ENCODE measurements at regions not wholly inside any gene's neighbourhood (a gene's known extent, or its start where the extent isn't known, plus 50 kb on each side); places are given as distances from the start of the nearest gene placed in this dataset.
"Not testable (repeated sequence)": the region's sequence is repeated elsewhere in the genome, so short reads cannot be mapped to it uniquely, and the experiment has no call there.

DNA sequence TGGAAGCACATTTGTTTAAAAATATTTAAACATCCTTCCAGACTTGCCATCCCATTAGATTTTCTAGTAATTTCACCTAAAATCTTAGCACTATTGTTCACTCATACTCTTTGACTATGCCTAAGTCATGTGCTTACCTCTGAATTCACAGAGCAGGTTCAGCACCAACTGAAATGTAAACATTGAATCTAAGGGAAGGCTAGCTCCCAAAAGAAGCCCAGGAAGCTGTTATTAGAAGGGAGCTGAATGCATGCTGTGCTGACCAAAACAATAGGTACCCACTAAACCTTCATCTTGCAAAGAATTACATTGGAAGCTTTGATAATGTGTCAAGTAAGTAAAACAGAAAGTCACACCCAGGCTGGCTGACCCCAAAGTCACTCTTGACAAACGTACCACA lies 571.3 kb downstream of the GABRG2 start:
- no peak for DNase-seq

DNA sequence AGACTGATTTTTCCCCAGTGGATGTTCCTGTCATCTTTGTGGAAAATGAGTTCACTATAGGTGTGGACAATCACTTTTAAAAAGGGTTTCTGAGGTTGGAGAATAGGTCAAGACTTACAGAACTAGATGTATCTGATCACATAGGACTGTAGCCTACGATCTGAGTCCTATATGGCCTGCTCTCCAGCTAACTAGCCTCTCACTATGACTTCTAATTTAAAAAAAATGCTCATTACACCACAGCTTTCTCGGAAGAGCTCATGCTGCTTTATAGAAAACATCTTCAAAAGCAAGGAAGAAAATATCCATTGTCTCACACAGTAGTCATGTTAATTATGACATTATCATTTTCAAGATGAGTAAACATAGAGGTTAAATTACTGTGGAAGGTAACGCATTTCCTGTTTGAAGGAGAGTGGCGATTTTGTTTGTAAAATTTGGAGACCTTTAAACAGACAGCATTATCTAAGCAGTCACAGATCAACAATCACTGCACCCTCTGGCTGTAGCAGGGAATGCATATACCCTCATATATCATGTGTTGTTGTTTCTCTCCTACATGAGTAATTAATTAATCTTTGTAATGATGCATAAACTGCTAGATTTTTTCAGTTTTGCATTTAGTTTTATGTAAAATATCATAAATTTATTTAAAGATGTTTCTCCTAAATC lies 573.7 kb downstream of the GABRG2 start:
- no peak for DNase-seq

DNA sequence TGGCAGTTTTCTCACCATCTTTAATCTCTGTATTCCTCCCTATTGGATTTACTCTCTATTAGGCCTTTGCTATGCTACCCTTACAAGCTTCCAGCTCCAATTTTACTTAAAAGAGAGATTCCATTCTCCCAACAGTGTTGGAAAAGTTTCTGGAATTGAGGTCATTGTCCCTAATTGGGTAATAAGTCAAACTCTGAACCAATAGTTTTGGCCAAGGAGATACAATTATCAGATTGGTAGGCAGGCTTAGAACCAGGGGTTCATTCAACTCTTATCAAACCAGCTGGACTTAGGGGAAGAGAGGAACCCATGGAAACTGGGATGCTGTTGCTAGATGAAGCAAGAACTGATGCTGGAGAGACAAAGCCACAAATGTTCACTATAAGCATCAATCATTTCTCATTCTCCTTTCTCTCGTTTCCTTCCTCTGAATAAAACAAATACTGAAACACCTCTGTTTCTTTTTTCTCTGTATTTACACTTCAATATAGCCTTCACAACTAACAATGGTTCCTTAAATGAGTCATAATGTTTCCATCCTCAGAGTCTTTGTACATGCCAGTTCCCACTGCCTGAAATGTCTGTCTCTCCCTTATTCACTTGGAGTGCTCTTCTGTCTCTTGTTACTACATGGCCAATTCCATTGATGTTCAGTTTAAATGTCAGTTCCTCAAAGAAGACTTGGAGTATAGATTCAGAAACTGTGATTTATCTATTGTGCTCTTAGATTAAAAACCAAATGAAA lies 587.3 kb downstream of the GABRG2 start:
- DNase-seq, result no peak

DNA sequence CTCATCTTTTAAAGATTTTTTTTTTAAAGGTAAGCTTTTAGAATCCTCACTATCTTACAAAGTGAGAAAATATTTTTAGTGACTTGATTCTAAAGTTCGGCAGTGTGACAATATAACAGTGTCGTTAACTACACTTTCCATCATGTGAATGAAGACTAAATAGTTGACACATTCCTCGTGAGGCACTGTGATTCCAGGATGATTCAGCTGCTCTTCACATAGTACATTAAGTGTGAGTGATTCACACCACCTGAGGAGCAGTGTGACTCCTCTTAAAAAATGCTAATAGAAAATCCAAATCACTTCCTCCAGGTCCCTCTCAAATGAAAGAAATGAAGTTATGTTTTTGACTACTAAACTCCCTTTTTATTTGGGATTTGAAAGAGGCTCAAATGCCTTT lies 589.5 kb downstream of the GABRG2 start:
- DNase-seq, result no peak

DNA sequence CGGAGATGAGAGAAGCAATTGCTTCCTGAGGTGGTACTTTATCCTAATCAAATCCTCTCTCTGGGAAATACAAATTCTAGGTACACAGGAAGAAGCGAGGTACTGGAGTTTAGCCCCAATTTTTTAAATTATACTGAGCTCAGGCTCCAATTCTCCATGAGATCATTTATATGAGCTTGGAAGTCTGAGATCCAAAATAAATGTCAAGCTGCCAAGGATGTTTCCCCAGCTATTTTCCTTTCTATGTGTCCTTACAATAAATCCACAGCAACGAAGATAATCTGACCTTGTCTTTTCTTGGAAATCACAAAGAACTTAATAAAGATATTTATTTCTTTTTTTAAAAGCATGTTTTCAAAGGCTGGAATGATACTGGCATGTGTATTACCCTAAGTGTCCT lies 597.3 kb downstream of the GABRG2 start:
- DNase-seq, result no peak

DNA sequence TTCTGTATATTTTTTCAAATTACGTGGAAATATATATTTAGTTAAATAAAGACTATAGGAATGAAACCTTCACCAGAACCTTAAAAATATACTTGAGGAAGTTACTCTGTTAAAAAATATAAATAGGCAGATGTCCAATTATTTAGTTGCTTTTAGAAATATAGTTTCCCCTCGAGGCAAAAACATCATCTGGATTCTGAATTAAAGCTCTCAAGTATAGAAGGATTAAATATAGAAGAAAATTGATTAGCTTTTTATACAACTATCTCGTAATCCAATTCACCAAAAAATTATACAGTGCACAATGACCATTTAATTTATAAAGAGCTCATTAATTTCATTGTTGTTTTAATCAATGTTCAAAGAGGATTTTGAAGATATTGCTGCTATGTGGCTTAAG lies 601.4 kb downstream of the GABRG2 start:
- DNase-seq, result no peak

DNA sequence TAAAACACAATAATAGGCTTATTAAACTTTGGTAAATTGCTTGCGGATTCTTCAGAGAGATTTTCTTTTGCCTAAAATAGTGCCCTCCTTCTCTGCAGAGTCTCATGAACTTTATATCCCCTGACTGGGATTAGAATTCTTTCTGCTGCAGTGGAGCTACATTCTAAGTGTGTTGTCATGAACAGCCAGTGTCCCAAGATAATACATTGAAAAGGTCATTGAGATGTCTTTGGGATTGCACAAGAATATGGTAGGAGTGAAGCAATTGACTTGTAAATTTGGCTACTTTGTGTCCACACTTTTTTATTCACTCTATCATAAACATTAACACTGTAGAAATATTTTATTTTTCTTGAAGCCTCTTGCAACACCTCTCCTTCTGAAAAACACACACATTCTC lies 604.5 kb downstream of the GABRG2 start:
- DNase-seq, result no peak

DNA sequence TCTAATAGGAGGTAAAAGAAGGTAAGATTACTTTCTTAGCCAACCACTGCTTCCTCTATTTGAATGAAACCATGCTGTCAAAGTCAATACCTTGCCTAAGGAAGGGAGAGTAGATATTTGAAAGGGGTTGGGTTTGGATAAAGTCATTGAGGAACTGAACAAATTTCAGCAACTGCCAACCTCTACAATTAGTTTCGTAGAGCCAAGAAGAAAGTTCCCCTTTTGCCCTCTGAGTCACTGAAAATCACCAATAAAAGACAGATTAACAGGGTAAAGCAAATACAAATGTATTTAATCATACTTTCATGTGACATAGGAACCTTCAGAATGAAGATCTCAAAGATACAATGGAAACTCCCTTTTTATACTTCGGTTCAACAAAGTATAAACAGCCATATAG lies 615.7 kb downstream of the GABRG2 start:
- no peak for DNase-seq

DNA sequence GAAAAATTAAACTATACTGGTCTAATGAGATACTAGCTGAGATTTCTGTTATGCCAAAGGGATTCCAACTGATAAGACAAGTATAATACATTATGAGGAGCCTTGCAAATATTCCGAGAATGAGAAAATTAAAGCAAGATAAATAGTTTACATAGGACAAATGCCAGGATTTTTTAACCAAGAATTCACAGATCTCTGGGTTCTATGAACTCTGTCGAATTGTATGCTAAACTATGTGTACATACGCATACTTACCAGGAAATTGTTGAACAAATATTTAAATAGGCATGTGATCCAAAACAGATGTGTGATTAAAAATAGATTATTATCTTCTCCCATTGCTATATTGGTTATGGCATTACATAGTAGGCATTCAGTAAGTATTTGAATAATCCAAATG lies 616.6 kb downstream of the GABRG2 start:
- no peak for DNase-seq

DNA sequence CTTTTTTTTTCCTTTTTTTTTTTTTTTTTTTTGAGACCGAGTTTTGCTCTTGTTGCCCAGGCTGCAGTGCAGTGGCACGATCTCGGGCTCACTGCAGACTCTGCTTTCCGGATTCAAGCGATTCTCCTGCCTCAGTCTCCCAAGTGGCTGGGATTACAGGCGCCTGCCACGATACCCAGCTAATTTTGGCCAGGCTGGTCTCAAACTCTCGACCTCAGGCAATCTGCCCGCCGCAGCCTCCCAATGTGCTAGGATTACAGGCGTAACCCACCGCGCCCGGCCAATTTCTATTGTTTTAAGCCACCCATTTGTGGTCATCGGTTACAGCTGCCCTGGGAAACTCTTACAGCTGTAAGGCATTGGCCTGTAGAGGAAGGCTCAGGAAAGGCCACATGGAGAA lies 617.7 kb downstream of the GABRG2 start:
- no peak for DNase-seq

DNA sequence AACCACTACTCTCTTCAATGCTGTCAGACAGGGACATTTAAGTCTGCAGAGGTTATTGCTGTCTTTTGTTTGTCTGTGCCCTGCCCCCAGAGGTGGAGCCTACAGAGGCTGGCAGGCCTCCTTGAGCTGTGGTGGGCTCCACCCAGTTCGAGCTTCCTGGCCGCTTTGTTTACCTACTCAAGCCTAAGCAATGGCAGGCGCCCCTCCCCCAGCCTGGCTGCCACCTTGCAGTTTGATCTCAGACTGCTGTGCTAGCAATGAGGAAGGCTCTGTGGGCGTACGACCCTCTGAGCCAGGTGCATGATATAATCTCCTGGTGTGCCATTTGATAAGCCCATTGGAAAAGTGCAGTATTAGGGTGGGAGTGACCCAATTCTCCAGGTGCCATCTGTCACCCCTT lies 628.7 kb downstream of the GABRG2 start:
- DNase-seq, result not testable (repeated sequence)

DNA sequence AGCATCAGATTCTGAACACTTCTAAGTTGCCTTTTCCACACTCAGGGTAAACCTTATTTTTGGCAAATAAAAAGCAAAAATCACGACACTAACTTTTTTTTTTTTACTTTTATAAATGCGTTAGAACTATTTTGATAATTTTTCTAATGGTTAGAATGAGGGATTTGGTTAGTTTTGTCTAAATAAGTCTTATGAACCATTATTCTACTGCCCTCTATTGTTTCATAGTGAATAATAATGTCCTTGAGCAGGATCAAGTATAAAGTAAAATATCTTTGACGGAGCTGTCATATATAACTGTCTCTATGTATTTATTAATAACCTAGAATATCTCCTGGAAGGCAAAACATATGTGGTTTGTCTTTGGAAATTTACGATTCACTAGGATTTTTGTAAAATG lies 631.8 kb downstream of the GABRG2 start:
- DNase-seq, result no peak

DNA sequence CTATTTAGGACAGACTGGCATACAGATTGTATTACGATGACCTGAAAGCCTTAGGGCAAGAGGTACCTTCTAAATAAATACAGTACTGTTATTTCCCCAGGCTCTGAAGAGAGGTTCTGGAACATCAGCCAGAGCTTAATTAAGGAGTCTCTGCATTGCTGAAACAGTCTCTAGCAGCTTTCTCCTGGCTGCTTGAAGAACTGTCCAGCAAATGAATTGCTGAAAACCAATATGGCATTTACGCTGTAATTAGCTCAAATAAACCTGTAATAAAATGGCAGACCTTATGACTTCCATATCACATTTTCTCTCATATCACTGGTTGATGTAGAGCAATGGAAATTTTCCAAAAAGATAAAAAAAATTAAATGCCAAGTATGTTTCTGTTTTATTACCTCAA lies 636.3 kb downstream of the GABRG2 start:
- DNase-seq, result no peak

DNA sequence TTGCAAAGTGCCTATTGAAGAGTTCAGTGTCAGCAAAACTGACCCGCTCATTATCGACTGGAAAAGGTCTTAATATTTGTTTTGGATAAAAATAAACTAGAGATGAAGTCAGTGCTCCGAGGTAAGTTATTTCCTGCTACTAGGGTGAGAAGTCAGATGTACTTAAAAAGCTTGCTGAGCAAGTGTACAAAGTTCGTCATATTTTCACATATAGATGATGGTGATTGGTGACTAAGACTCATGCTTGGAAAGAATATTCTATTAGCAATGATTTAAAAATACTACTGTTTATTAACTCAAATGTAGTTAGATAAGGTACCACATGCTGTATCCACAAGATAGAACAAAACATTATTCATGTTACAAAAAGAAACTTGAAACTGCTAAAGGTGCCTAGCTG lies 643.7 kb downstream of the GABRG2 start:
- DNase-seq, result no peak

DNA sequence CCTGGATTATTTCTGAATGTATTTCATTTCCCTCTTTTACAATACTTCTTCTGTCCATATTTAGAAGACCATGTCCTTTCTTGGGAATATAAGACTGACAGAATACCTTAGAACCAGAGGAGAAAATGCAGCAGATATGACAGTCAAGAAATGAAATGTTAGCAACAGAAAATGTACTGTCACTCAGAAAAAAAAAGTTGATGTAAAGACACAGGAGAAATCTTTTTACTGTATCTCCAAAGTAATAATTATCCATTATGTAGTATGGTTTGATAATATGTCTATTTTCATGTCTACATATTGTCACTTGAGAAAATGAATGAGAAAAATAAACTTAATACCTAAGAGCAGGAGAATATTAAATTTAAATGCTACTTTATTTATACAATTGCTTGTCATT lies 652.1 kb downstream of the GABRG2 start:
- no peak for DNase-seq

DNA sequence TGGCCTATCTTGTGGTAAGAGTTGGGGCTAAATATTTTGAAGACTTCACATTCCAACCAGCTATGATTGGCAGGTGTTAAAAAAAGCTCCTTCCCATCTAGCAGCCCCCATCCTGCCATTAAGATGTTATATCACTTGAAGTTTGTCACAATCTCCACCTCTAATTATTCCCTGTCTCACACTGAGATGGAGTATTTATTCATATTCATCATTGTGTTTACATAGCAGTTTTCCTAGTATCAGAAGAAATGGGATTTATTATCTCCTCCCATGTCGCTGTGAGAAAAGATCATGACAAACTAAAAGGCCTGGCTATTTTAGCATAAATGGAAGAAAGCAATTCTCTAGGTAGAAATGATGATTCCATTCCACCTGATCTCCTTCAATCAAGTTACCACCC lies 653.6 kb downstream of the GABRG2 start:
- no peak for DNase-seq

DNA sequence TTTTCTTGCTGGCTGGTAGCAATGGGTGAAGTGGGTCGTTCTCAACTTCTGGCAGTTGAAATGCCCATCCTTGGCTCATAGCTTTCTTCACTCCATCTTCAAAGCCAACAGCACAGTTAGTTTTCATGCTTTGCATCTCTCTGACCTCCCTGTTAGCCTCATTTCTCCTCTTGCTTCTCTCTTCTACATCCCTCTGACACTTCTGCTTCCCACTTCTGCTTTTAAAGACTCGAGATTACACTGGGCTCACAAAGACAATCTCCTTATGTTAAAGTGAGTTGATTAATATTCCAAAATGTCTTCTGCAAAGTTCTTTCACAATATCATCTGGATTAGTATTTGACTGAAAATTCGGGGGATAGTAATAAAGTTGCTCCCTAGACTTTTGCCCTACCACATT lies 684.8 kb upstream of the CCNG1 start:
- DNase-seq, result no peak

DNA sequence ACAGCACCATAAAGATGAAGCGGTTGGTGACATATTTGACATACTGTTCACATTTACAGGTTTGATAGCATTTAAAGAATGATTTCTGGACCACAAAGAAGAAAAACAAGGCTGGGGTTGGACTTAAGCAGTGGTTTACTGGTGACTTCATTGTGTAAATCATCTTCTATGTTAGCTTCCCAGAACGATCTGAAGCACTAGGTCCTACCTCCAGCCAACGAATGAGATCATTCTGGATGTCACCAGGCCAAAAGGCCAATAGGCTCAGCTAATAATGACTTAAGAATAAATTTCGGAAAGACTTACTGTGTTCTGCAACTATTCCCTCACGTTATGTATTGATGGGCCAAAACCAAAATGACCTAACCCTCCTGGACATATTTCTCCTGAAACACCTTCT lies 675.3 kb upstream of the CCNG1 start:
- no peak for DNase-seq

DNA sequence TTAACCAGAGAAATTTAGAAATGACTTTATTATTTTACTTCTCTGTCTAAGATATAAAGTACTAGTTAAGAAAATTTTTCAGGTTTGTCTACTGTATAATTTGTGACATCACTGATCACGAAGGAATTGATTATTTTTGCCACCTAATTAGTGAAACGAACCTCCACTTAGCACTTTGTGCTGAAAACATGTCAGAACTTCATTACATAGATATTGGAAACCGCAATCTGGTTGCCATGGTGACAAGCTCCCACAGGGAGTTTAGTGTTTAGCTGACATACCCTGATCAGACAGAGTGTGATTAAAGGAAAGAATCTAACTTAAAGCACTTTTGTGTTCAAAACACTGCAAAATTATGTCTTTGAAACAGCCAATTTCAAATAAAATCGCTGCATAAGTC lies 668.4 kb upstream of the CCNG1 start:
- no peak for DNase-seq

DNA sequence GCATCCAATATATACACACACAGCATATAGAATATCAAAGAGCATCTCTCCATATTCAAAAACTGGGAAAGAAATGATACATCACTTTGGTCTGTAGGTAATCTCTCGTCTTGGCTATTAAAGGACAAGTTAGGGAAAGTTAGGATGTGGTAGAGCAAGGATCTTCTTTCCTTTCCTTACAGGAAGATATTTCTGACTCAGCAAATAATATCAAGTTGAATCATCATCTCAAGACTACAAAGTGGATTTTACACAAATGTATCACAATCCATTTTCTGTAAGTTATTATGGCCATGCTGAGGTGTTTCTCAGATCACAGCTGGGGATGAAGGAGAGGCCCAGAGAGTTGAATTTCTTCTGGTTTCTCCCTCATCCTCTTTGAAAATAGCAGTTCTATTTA lies 651.7 kb upstream of the CCNG1 start:
- no peak for DNase-seq

DNA sequence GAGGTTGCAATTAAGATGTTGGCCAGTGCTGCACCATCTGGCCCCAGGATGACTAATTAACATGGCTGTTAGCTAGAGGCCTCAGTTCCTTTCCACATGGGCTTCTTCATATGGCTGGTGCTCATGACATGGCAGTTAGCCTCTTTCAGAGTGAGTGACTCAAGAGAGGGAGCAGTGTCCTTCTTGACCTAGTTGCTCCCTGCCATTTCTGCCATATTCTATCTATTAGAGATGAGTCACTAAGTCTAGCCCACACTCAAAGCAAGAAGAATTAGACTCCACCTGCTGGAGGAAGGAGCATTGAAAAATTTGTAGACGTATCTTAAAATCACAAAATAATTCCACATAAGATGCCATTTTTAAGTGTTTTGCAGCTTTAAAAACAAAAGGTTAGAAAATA lies 651.2 kb upstream of the CCNG1 start:
- DNase-seq, result no peak

DNA sequence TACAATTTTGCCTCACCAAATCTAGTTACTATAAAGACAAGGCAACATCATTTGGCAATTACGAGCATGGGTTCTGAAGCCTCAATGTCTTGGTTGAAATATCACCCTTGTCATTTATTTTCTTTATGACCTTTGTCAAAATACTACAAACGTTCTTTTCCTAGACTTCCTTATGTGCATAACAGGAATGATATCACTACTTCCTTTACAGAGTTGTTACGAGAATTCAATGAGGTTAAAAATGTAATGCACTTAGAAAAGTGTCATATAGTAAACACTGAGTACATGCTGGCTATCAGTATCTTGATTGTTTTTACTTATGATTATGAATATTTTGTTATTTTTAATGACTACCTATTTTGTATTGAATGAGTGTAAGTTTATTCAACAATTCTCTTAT lies 640.9 kb upstream of the CCNG1 start:
- no peak for DNase-seq

DNA sequence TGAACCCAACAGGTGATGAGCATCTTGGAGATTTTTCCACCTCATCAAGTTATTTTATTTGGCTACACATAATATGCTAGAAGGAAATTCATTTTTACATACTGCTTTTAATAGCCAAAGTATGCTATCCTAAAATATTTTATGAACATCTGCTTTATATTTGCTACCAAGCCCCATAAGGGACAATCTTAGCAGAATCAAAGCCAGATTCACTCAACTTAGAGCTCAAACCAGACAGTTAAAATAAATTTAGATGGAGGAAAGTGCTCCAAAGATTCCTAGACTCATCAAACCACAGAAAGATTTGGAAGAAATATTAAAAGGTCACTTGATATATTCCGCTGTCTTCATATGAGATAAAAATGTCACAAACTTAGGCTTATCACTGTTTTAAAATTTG lies 637.1 kb upstream of the CCNG1 start:
- no peak for DNase-seq

DNA sequence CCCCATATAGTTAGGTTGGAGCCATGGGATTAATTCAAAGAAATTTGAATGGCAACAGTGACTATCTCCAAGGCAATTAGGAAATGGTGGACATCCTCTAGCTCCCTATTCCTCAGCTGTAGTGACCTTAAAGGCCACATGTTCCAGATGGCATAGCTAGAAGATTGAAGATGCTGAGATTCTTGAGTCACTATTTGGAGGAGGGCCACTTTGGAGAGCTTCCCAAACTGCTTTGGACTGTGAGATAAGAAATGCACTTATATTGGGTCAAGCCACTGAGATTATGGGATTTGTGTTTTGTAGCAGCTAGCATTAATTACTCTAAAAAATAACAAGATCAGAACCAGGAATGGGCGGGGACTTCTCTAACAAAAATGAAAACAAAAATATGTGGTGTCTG lies 636.2 kb upstream of the CCNG1 start:
- DNase-seq, result no peak

DNA sequence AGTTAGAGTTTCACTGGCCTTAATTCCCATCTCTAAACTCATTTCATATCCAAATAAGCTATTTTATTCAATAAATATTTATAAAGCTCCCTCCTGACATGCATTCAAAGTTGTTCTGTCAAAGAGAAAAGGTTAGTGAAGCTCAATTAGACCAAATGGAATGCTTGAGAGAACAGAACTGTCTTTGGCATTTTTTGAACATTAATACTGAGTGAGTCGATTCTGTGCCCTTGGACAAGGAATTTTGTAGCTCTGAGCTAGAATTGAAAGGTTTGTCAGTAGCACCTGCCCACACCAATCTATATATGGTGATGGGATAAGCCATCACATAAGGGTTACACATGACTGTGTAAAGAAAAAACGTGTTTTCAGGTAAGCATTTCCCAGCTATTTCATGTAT lies 631.2 kb upstream of the CCNG1 start:
- DNase-seq, result no peak

Data from NCI-H2029 (cell line).